ENCODE measurements at regions not wholly inside any gene's neighbourhood (a gene's known extent, or its start where the extent isn't known, plus 50 kb on each side); places are given as distances from the start of the nearest gene placed in this dataset.

DNA sequence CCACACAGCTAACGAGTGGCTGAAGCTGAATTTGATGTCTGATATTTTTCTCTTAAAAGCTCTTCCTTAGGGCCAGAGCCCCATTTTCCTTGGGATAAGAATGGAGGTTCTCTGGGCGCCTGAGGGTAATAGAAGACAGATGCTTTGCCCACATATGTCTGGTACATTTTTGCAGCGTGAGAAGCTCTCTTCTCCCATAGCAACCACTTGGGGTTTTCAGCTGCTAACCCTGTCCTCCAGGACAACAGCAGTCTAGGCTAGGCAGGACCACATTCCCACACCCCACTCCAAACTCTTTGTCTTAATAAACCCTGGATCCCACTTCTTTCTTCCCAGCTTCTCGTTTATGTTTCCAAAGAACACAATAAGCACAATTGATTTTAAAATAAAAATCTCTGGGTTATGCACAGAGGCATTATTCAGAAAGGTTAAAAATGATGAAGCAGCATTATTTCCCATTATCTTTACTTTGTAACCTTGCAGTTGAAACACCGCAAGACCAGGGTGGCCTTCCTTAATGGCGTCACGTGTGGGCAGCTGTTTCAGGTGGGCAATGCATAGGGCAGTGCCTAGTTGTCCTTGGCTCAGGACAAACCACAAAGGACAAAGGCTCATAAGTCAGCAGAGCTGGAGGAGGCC lies 56.5 kb upstream of the NTRK3 start:
- DNase-seq: no peak

DNA sequence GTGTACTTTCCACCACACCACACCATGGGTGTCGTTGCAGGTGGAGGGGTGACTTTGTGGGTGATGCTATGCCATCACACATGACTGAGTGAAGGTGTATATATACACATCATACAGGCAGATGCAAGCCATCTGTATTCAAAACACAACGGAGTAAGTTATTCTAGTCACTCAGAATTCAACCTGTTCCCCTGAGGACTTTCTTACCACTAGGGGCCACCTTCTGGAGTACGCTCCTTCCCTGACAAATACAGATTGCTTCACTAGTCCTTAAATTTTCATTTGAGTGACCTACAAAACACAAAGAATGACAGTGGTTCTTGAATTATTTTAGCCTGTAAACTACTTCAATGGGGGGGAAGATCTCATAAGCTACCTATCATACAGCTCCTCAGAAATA lies 52.8 kb upstream of the NTRK3 start:
- no peak for DNase-seq

DNA sequence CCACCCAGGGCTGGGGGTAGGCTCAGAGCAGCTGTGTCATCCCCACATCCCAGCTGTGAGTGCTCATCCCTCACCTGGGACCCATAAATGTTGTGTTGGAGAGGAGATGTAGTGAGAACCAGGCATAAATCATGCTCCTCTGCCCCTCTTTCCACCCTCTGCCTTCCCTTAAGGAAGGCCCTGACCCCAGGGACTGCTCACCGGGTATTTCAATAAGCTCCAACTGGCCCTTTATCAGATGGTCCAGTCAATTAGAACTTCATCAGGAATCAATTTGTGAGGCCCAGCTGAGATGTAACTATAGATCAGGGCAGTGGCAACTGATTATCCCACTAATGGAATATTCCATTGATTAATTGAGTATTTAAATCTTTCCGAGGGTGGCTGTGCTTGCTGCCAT lies 50.8 kb upstream of the NTRK3 start:
- no peak for DNase-seq

Data from DMS53 (cell line).